SKM-1 (cell line): ENCODE measurements at regions not wholly inside any gene's neighbourhood (a gene's known extent, or its start where the extent isn't known, plus 50 kb on each side); places are given as distances from the start of the nearest gene placed in this dataset.

Source experiments
- DNase-seq: peaks from one replicate; lab custom pipeline; 2025; ENCODE audit not compliant: unreplicated experiment; lab: John Stamatoyannopoulos, UW

GRCh38 chr9:118029425-118029824, 325.2 kb downstream of the TLR4 start:
- no peak for DNase-seq

DNA sequence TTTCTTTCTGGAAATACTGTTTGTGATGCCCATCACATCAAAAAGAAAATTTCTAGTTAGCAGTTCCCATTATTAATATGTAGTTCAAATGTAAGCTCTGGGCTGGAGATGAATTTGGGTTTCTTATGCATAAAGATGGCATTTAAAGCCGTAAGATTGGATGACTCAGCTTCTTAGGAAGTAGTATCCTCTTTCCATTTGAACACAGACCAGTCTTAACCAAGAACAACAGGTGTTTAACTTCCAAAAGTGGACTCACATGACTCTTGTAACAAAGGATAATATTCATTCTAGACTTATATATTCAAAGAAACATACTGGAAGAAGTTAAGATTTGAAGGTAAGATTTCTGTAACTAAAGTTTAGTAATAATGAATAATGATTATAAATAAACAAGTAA, 330.5 kb downstream of the TLR4 start:
- no peak for DNase-seq

DNA sequence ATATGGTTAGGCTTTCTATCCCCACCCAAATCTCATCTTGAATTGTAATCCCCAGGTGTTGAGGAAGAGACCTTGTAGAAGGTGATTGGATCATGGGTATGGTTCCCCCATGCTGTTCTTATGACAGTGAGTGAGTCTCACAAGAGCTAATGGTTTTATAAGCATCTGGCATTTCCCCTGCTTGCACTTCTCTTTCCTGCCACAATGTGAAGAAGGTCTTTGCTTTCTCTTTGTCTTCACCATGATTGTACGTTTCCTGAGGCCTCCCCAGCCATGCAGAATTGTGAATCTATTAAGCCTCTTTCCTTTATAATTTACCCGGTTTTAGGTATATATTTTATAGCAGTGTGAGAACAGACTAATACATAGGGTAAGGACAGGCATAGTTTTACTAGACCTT, 334.5 kb downstream of the TLR4 start:
- DNase-seq, result no peak

GRCh38 chr9:118058227-118058626, 354.0 kb downstream of the TLR4 start:
- DNase-seq, result no peak

- no peak for DNase-seq
Measured at GRCh38 chr9:118059484-118060278, 355.5 kb downstream of the TLR4 start.

DNA sequence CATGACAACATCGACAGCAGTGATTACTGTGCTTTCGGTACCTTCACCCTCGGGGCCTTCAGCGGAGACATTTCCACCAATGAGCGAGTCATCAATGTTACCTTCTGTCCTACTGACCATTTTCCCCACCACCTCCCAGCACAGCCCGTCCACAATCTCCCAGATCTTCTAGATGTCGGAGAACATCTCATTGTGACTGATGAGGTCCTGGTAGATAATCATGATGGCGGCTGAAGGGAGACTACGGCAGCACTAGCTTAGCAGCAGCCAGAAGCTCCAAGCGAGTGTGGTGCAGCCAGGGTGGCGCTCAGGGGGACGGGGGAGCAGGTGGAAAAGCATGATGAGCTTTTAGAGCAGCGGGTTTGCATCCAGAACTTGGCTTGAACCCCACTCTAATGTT, 379.0 kb downstream of the TLR4 start:
- DNase-seq, result no peak

DNA sequence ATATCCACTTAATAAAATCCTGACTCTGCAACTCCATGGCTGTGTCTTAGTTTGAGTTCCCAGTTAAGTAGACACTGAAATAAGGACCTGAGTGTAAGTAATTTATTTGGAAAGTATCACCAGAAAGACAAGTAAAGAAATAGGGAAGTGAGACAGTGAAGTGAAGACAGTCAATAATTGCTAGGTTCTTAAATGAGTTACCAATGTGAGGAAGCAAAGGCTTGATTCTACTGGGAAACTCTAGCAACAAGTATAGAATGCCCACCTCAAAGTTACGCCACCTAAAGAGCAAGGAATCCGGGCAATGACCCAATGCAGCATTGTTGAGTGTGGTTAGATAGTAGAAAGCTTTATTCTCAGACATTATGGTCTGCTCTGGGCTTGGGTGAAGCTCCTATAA, 383.9 kb downstream of the TLR4 start:
- no peak for DNase-seq

- no peak for DNase-seq
Measured at GRCh38 chr9:118091226-118091625, 387.0 kb downstream of the TLR4 start.

- no peak for DNase-seq
Measured at GRCh38 chr9:118091711-118092500, 387.7 kb downstream of the TLR4 start.

DNA sequence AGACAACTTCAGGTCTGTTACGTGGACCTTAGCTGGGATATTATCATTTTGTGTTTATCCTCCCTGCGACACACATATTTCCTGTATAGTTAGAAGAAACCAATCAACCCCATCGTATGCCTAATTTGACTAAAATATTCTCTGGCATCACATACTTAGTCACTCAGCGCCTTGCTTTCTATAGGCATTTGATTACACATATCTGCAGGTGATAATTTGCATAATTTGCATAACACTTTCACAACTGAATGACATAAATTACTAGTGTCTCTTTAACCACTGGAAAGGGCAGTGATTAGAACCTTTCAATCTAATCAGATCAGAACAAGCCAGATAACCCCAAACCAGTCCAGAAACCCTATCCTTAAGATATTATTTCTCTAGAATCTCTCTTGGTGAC, 390.2 kb downstream of the TLR4 start:
- no peak for DNase-seq

GRCh38 chr9:118100529-118101419, 396.6 kb downstream of the TLR4 start:
- no peak for DNase-seq

DNA sequence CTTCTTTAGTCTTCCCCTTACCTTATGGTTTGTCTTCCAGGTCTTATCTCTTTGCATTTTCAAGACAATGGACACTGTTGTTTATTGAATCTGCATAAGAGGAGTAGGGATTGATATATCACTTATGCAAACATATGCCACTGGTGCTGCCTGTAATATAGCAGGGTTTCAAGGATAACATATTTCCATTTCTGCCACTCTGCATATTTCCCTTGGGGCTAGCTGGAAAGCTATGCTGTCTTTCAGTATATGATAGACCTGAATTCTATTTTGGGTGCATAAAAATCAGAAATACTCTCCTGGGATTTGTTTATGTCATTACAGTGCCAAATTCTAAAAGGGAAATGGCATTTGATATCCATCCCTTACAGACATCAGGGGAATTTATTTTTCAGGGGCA, 400.2 kb downstream of the TLR4 start:
- no peak for DNase-seq

DNA sequence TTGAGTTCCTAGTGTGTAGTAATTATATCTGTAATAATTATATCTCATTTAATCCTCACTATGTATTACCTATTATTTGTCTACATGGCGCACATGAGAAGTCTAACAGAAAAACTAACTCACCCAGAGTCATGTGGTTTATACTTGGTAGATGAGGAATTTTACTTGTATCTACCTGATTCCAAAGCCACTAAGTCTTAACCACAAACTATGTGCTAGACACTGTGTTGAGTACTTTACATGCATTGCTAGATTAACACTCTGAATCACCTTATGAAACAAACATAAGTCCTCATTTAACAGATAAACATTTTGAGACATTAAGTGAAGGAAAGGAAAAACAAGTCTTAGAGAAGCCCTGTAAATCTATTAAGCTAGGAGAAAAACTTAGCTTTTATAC, 404.8 kb downstream of the TLR4 start:
- DNase-seq, result no peak

GRCh38 chr9:118109542-118109941, 405.3 kb downstream of the TLR4 start:
- DNase-seq, result no peak

- DNase-seq, result no peak
Measured at GRCh38 chr9:118121361-118121760, 417.2 kb downstream of the TLR4 start.

GRCh38 chr9:118128313-118128712, 424.1 kb downstream of the TLR4 start:
- no peak for DNase-seq

DNA sequence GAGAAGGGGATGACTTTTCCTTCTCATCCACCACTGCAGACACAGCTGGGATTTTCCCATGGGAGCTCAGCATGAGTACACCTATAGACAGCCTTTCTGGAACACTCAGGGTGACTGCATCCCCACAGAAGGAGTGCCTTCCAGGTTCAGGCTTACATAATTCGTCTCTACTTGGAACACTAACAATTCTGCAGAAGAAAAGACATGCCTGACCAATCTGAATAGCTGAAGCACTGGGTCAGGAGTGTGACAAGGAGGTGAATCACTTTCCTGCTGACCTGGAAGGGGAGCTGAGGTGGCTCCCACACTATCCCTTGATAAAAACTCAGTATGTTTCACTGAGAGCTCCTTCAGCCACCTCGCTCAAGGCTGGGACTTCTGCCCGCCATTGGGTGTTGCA, 425.3 kb downstream of the TLR4 start:
- no peak for DNase-seq

DNA sequence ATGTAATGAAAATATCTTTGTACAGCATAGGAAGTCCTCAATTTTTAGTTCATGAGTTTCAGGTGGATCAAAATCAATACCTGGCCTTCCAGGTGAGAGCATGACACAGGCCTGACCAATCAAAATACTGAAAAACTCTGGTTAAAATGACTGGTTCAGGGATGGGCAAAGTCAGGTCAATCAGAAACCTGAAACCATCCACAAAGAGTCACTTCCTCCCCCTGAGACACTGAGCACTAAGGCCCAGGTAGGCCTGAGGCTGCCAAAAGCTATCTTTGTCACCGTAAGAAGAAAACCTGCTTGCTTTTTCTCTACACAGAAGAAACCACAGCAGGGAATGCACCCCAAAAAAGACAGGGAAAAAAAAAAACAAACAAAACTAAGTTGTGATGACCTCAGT, 444.8 kb downstream of the TLR4 start:
- DNase-seq, result no peak

DNA sequence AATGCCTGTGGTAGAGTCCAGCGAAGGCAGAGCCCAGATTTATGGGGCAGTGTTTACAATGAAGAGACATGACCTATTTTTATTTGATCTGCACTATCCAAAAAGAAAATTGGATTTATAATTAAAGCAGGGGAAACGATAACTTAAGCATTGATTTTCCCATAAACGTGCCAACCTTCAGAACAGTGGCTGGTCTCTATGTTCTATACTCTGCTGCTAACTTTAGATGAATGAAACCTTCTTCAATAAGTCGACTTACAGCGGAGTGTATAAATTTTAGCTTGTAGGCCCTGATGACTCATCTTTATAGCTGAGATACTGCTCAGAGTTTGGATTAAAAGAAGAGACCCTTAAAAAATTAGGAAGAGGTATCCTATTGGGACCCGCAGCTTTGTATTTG, 452.6 kb downstream of the TLR4 start:
- DNase-seq, result no peak

- DNase-seq, result no peak
Measured at GRCh38 chr9:118162716-118163115, 458.5 kb downstream of the TLR4 start.

GRCh38 chr9:118163751-118164150, 459.5 kb downstream of the TLR4 start:
- no peak for DNase-seq

- DNase-seq, result no peak
Measured at GRCh38 chr9:118165451-118165850, 461.2 kb downstream of the TLR4 start.
